ENCODE measurements at regions not wholly inside any gene's neighbourhood (a gene's known extent, or its start where the extent isn't known, plus 50 kb on each side); places are given as distances from the start of the nearest gene placed in this dataset.

GRCh38 chr11:98564881-98565280 is 455.9 kb upstream of the CNTN5 start:
- TF ChIP-seq, protein P1, sequence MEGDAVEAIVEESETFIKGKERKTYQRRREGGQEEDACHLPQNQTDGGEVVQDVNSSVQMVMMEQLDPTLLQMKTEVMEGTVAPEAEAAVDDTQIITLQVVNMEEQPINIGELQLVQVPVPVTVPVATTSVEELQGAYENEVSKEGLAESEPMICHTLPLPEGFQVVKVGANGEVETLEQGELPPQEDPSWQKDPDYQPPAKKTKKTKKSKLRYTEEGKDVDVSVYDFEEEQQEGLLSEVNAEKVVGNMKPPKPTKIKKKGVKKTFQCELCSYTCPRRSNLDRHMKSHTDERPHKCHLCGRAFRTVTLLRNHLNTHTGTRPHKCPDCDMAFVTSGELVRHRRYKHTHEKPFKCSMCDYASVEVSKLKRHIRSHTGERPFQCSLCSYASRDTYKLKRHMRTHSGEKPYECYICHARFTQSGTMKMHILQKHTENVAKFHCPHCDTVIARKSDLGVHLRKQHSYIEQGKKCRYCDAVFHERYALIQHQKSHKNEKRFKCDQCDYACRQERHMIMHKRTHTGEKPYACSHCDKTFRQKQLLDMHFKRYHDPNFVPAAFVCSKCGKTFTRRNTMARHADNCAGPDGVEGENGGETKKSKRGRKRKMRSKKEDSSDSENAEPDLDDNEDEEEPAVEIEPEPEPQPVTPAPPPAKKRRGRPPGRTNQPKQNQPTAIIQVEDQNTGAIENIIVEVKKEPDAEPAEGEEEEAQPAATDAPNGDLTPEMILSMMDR (IDR thresholded peaks at IDR 0.05) = no peak
- no peak for TF ChIP-seq POLR2A (IDR thresholded peaks at IDR 0.05)
- no peak for TF ChIP-seq POLR2AphosphoS5 (IDR thresholded peaks at IDR 0.05)

All from breast epithelium (tissue), 3 donors.